GM12864 (cell line): ENCODE measurements at regions not wholly inside any gene's neighbourhood (a gene's known extent, or its start where the extent isn't known, plus 50 kb on each side); places are given as distances from the start of the nearest gene placed in this dataset.

Experiments
- DNase-seq: peaks from one replicate; pipeline ENCODE4 v3.0.0-alpha.2; 2011; ENCODE audit warnings: low read depth
- H3K4me3 ChIP-seq: 2 replicates; pipeline ENCODE4 v1.5.1; 2011; ENCODE audit warnings: mild to moderate bottlenecking, low read depth, low read length, control low read depth
- TF ChIP-seq, protein P1 (sequence below): IDR thresholded peaks from 2 replicates; pipeline ENCODE4 v1.5.1; 2011; ENCODE audit warnings: low read depth, mild to moderate bottlenecking, moderate library complexity, low read length, control low read depth, inconsistent platforms; ENCODE audit errors: missing control alignments

DNA sequence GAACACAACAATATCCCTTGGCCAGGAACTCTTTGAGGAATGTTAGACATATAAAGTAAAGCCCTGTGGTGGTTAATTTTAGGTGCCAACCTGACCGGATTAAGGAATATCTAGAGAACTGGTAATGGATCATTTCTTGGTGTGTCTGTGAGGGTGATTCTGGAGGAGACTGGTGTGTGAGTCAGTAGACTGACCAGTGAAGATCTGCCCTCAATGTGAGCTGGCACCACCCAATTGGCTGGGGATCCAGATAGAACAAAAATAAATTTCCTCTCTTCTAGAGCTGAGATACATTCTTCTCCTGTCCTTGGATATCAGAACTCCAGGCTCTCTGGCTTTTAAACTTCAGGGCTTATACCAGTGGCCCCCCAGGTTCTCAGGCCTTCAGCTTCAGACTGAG, 56.2 kb upstream of the TNPO1 start:
- no peak overlapping the region for H3K4me3 ChIP-seq
- DNase-seq: no peak
- TF ChIP-seq, protein P1, sequence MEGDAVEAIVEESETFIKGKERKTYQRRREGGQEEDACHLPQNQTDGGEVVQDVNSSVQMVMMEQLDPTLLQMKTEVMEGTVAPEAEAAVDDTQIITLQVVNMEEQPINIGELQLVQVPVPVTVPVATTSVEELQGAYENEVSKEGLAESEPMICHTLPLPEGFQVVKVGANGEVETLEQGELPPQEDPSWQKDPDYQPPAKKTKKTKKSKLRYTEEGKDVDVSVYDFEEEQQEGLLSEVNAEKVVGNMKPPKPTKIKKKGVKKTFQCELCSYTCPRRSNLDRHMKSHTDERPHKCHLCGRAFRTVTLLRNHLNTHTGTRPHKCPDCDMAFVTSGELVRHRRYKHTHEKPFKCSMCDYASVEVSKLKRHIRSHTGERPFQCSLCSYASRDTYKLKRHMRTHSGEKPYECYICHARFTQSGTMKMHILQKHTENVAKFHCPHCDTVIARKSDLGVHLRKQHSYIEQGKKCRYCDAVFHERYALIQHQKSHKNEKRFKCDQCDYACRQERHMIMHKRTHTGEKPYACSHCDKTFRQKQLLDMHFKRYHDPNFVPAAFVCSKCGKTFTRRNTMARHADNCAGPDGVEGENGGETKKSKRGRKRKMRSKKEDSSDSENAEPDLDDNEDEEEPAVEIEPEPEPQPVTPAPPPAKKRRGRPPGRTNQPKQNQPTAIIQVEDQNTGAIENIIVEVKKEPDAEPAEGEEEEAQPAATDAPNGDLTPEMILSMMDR: no peak

DNA sequence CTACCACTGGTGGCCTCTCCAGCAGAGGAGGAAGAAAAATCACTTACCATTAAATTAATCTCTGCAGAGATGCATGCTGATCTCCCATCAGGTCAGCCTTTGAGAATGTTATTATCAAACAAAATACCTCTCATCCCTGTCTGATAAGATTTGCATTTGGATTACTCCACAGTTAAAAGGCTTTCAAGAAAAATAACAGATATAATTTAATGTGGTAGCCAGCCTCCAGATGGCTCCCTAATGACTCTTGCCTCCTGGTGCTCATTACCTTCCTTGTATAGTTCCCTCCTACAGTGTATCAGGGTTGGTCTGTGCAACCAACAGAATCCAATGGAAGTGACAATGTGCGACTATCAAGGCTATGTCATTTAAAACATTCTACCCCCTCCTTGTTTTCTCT, 63.6 kb upstream of the TNPO1 start:
- TF ChIP-seq, protein P1: no peak
- no peak overlapping the region for H3K4me3 ChIP-seq
- DNase-seq: no peak

DNA sequence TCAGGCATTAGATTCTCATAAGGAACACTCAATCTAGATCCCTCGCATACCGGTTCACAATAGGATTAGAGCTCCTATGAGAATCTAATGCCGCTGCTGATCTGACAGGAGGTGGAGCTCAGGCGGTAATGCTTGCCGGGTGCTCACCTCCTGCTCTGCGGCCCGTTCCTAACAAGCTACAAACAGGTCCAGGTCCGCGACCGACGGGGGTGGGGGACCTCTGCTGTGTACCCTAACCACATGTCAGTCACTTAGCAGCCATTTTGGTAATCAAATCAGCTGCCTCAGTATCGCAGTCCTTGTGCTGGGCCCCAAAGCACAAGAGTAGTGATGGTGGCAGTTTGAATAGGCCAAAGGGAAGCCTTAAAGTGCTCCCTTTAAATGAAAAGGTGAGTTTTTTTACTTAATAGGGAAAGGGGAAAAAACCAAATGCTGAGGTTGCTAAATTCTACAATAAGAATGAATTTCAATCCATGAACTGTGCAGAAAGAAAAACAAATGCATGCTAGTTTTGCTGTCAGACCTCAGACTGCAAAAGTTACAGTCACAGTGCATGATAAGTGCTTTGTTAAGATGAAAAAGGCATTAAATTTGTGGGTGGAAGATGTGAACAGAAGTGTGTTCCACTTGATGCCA, 67.0 kb upstream of the TNPO1 start:
- TF ChIP-seq, protein P1: no peak
- no peak overlapping the region for H3K4me3 ChIP-seq
- no peak for DNase-seq

DNA sequence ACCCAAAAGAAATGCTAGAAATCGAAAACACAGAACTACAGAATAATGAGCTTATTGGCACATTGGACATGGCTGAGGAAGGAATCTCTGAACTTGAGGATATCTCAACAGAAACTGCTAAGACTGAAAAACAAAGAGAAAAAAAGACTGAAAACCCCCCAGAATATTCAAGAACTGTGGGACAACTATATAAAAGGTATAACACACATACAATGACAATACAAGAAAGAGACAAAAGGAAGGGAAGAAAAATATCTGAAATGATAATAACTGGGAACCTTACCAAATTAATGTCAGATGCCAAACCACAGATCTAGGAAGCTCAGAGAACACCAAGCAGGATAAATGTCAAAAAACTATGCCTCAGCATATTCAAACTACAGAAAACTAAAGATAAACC, 68.6 kb upstream of the TNPO1 start:
- TF ChIP-seq, protein P1: no peak
- H3K4me3 ChIP-seq: no peak overlapping the region
- no peak for DNase-seq

DNA sequence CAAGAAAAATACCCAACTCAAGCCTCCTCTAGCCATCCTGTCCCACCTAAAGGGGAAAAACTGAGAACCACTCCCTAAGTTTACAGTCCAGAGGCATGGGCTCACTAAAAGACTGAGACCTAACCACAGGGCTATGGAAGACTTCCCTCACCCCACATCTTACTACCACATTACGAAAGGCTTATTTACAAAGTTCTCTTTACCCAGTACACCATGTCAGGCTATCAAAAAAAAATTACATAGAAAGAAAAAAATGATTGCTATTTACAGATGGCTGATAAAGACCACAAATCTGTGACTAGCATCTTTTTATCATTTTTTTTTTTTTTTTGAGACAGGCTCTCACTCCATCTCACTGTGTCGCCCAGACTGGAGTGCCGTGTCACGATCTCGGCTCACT, 69.7 kb upstream of the TNPO1 start:
- TF ChIP-seq, protein P1: no peak
- no peak overlapping the region for H3K4me3 ChIP-seq
- no peak for DNase-seq

DNA sequence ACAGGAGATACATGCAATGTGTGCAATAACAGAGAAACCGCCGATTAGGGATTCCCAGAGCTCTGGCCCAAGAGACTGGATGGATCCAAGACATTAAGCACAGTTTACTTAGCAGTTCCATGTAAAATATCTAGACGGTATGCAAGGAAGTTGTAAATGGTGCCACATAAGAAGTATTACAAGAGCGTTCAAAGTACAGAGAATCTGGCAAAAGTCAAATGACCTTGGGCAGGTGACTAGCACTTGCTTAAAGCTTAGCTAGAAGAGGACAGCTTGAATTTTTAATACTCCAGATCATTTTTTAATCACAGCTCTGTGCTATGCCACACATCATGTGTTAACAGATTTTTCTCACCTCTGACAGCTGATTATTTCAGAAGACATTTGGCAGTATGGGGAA, 72.3 kb upstream of the TNPO1 start:
- H3K4me3 ChIP-seq: no peak overlapping the region
- TF ChIP-seq, protein P1: no peak
- DNase-seq: no peak

- no peak overlapping the region for H3K4me3 ChIP-seq
- DNase-seq: no peak
- TF ChIP-seq, protein P1: no peak
These were observed 74.7 kb upstream of the TNPO1 start for GRCh38 chr5:72741805-72742204.
